BJ (cell line): ENCODE measurements at regions not wholly inside any gene's neighbourhood (a gene's known extent, or its start where the extent isn't known, plus 50 kb on each side); places are given as distances from the start of the nearest gene placed in this dataset.

Experiments
- CTCF ChIA-PET: fragments of 350-600 bp; formaldehyde crosslinking; extraction: SDS; loops from one replicate; lab custom pipeline; 2021; ENCODE audit warnings: antibody characterized with exemption, inconsistent platforms; lab: Yijun Ruan, JAX
- POLR2A ChIA-PET: fragments of 300-600 bp; sonication (Branson Sonifier 250); formaldehyde crosslinking; extraction: SDS; loops from one replicate; lab custom pipeline; 2021; ENCODE audit warnings: antibody characterized with exemption; lab: Charles Lee
- DNase-seq: peaks from one replicate; pipeline ENCODE4 v3.0.0-alpha.2; 2011; ENCODE audit warnings: low read depth
- H3K27me3 ChIP-seq: 2 replicates; pipeline ENCODE4 v1.6.0; 2011; ENCODE audit warnings: low read length; ENCODE audit not compliant: control insufficient read depth, insufficient read depth
- H3K36me3 ChIP-seq: 2 replicates; pipeline ENCODE4 v1.5.1; 2011; ENCODE audit warnings: low read length; ENCODE audit not compliant: control insufficient read depth, insufficient read depth
- H3K4me3 ChIP-seq: 2 replicates; pipeline ENCODE4 v1.5.1; 2011; ENCODE audit warnings: low read depth, mild to moderate bottlenecking, control low read depth, low read length
- CTCF ChIP-seq: IDR thresholded peaks from 2 replicates; pipeline ENCODE4 v1.5.1; 2011; ENCODE audit warnings: low read depth, mild to moderate bottlenecking, control low read depth, inconsistent platforms, low read length, moderate library complexity; ENCODE audit not compliant: insufficient read depth

DNA sequence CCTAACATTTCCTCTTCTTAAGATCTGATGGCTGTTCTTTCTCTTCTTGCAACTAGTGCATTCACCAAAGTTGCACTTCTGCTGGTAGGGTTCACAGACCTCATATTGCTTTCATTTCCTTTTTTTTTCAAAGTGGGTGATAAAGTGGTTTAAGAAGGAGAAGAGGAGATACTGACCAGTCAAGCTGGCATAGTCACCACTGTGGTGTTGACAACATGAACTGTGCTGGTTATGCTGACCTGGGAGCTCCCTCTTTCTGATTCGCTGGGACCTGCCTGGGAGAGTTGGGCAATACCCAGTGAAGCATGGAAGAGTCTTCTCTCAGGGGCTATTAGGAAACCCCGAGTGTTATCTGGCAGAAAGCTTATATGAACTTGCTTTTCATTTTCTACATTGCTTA is 222.9 kb downstream of the SLITRK5 start:
- CTCF ChIA-PET, result interaction anchor here (1.5 kb wide), 1 partner anchor 13 kb away, joined by 3 read pairs; no protein-coding TSS in a partner anchor
- TF ChIP-seq CTCF, result no peak
- DNase-seq, result no peak
- H3K36me3 ChIP-seq, result no peaks in the 10 kb centered on the region
- no peak overlapping the region for H3K4me3 ChIP-seq
- no peaks in the 10 kb centered on the region for H3K27me3 ChIP-seq
- POLR2A ChIA-PET, result no interaction called here

DNA sequence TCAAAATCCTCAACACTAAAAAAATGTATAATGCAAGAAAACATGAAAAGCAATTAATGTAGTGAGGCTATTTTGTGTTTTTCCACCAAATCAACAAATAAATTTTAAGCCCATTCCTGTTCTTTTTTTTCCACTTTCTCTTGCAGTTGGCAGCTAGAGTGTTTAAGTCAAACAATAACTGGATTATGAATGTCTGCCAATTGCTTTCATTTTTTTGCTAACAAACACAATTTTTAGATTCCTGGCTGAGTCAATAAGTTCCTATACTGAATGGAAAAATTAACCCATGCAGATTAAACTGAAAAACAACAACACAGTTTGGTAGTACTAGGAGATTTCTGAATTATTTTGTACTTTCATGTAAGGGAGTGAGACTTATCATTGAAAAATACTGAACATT is 232.4 kb downstream of the SLITRK5 start:
- no peaks in the 10 kb centered on the region for H3K36me3 ChIP-seq
- no peak overlapping the region for H3K4me3 ChIP-seq
- no peak for TF ChIP-seq CTCF
- ChIA-PET POLR2A (no interaction called here), CTCF (no interaction called here)
- DNase-seq, result no peak
- no peaks in the 10 kb centered on the region for H3K27me3 ChIP-seq

GRCh38 chr13:87906411-87906810 is 235.2 kb downstream of the SLITRK5 start:
- Histone ChIP-seq H3K36me3 (no peaks in the 10 kb centered on the region), H3K4me3 (no peak overlapping the region), H3K27me3 (no peaks in the 10 kb centered on the region)
- no peak for TF ChIP-seq CTCF
- ChIA-PET CTCF (no interaction called here), POLR2A (no interaction called here)
- DNase-seq, result no peak

GRCh38 chr13:87907202-87907601 is 236.0 kb downstream of the SLITRK5 start:
- no peak for TF ChIP-seq CTCF
- Histone ChIP-seq H3K4me3 (no peak overlapping the region), H3K36me3 (no peaks in the 10 kb centered on the region), H3K27me3 (no peaks in the 10 kb centered on the region)
- no peak for DNase-seq
- ChIA-PET POLR2A (no interaction called here), CTCF (interaction anchor here (1.4 kb wide), 1 partner anchor 12 kb away, joined by 3 read pairs; no protein-coding TSS in a partner anchor)

DNA sequence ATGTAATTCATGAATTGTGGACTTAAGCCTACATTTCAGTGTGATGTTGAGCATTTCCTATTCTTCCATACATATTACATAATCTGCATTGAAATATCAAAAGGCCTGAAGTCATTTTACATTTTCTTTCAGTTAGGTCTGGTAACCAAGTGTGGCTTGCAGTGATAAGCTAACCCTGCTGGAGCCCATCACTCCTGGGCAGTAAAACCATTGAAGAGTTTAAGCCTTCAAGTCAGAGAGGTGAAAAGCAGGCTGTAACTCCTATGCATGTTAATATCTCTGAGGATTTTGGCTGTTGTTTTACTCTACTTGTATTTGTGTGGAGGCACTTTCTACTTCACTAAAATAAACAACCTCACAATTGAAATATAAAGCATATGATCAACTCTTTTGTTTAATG is 248.8 kb downstream of the SLITRK5 start:
- no peak for TF ChIP-seq CTCF
- no peak overlapping the region for H3K4me3 ChIP-seq
- ChIA-PET CTCF (no interaction called here), POLR2A (no interaction called here)
- no peaks in the 10 kb centered on the region for H3K27me3 ChIP-seq
- H3K36me3 ChIP-seq, result no peaks in the 10 kb centered on the region
- DNase-seq, result no peak
